MM.1S (cell line): ENCODE measurements at regions not wholly inside any gene's neighbourhood (a gene's known extent, or its start where the extent isn't known, plus 50 kb on each side); places are given as distances from the start of the nearest gene placed in this dataset.

ENCODE experiments used
- DNase-seq: peaks from one replicate; pipeline ENCODE4 v3.0.0-alpha.2; 2015
- H2AFZ ChIP-seq: fragments of 300-600 bp; sonication (generic); 2 replicates; pipeline ENCODE4 v1.6.0; 2016; ENCODE audit warnings: antibody characterized with exemption, low read length
- H3F3A ChIP-seq: fragments of 300-600 bp; sonication (generic); 2 replicates; pipeline ENCODE4 v1.6.1; 2016; ENCODE audit warnings: mild to moderate bottlenecking, antibody characterized with exemption, low read length, moderate library complexity, mixed read lengths; ENCODE audit not compliant: insufficient read depth
- H3K27ac ChIP-seq: fragments of 300-600 bp; sonication (generic); 2 replicates; pipeline ENCODE4 v1.5.1; 2016; ENCODE audit warnings: mild to moderate bottlenecking, low read length
- H3K27me3 ChIP-seq: fragments of 300-600 bp; sonication (generic); replicated peaks from 2 replicates; pipeline ENCODE4 v1.6.0; 2016; ENCODE audit warnings: low read length; ENCODE audit not compliant: insufficient read depth
- H3K36me3 ChIP-seq: fragments of 300-600 bp; sonication (generic); replicated peaks from 2 replicates; pipeline ENCODE4 v1.6.1; 2016; ENCODE audit warnings: mild to moderate bottlenecking, low read length, mixed read lengths; ENCODE audit not compliant: insufficient read depth
- H3K4me1 ChIP-seq: fragments of 300-600 bp; sonication (generic); 2 replicates; pipeline ENCODE4 v1.6.1; 2016; ENCODE audit warnings: low read length, mixed read lengths
- H3K4me2 ChIP-seq: fragments of 300-600 bp; sonication (generic); 2 replicates; pipeline ENCODE4 v1.6.0; 2016; ENCODE audit warnings: low read depth, low read length
- H3K4me3 ChIP-seq: fragments of 300-600 bp; sonication (generic); 2 replicates; pipeline ENCODE4 v1.5.1; 2016; ENCODE audit warnings: low read length, mixed read lengths
- H3K79me2 ChIP-seq: fragments of 300-600 bp; sonication (generic); 2 replicates; pipeline ENCODE4 v1.6.1; 2016; ENCODE audit warnings: mixed run types, low read length, mixed read lengths
- H3K9ac ChIP-seq: fragments of 300-600 bp; sonication (generic); 2 replicates; pipeline ENCODE4 v1.6.1; 2016; ENCODE audit warnings: low read length, mixed read lengths
- H3K9me2 ChIP-seq: fragments of 300-600 bp; sonication (generic); replicated peaks from 2 replicates; pipeline ENCODE4 v1.6.1; 2016; ENCODE audit warnings: mild to moderate bottlenecking, low read length, mixed read lengths; ENCODE audit not compliant: insufficient read depth
- H3K9me3 ChIP-seq: fragments of 300-600 bp; sonication (generic); replicated peaks from 2 replicates; pipeline ENCODE4 v1.6.1; 2016; ENCODE audit warnings: mild to moderate bottlenecking, low read length, mixed read lengths; ENCODE audit not compliant: insufficient read depth
- H4K20me1 ChIP-seq: fragments of 300-600 bp; sonication (generic); 2 replicates; pipeline ENCODE4 v1.6.1; 2016; ENCODE audit warnings: mild to moderate bottlenecking, low read length, moderate library complexity, mixed read lengths; ENCODE audit not compliant: insufficient read depth
- EZH2 ChIP-seq: fragments of 300-600 bp; sonication (generic); optimal IDR thresholded peaks from 2 replicates; pipeline ENCODE3; 2017; ENCODE audit warnings: low read depth, mild to moderate bottlenecking, antibody characterized with exemption, low read length, mixed read lengths
- EZH2phosphoT487 ChIP-seq: fragments of 300-600 bp; sonication (generic); IDR thresholded peaks from 2 replicates; pipeline ENCODE4 v1.6.1; 2018; ENCODE audit warnings: antibody characterized with exemption, low read length
- TF ChIP-seq, protein P1 (sequence below): fragments of 300-600 bp; sonication (generic); IDR thresholded peaks from 2 replicates; pipeline ENCODE4 v1.5.1; 2016; ENCODE audit warnings: antibody characterized with exemption, low read length, mixed read lengths

DNA sequence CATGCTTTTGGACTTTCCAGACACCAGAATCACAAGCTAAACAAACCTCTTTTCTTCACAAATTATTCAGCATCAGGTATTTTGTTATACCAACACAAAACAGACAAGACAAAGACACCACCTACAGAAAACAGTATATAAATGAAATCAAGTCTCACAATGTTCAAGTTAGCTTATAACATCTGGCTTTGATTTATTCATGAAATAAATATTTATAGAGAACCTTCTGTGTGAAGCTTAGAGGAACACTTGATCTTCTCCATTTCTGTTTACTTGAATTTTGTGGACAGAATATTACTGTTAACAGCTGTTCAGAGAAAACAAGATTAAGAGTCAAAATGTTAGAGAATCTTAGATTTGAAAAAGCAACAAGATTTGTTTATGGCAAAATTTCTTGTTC is 137.4 kb upstream of the PRR16 start:
- Histone ChIP-seq H3K36me3 (no peaks in the 10 kb centered on the region), H3K9me2 (no peaks in the 10 kb centered on the region), H3K9ac (no peak overlapping the region), H3K27me3 (no peaks in the 10 kb centered on the region), H3K27ac (no peak overlapping the region), H2AFZ (no peak overlapping the region), H3F3A (no peaks in the 10 kb centered on the region), H3K4me2 (no peak overlapping the region), H3K4me3 (no peak overlapping the region), H4K20me1 (no peaks in the 10 kb centered on the region), H3K9me3 (no peaks in the 10 kb centered on the region), H3K79me2 (no peaks in the 10 kb centered on the region), H3K4me1 (no peaks in the 10 kb centered on the region)
- no peak for DNase-seq
- TF ChIP-seq, protein P1, sequence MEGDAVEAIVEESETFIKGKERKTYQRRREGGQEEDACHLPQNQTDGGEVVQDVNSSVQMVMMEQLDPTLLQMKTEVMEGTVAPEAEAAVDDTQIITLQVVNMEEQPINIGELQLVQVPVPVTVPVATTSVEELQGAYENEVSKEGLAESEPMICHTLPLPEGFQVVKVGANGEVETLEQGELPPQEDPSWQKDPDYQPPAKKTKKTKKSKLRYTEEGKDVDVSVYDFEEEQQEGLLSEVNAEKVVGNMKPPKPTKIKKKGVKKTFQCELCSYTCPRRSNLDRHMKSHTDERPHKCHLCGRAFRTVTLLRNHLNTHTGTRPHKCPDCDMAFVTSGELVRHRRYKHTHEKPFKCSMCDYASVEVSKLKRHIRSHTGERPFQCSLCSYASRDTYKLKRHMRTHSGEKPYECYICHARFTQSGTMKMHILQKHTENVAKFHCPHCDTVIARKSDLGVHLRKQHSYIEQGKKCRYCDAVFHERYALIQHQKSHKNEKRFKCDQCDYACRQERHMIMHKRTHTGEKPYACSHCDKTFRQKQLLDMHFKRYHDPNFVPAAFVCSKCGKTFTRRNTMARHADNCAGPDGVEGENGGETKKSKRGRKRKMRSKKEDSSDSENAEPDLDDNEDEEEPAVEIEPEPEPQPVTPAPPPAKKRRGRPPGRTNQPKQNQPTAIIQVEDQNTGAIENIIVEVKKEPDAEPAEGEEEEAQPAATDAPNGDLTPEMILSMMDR, result no peak
- TF ChIP-seq EZH2phosphoT487, result no peak
- no peak for TF ChIP-seq EZH2

DNA sequence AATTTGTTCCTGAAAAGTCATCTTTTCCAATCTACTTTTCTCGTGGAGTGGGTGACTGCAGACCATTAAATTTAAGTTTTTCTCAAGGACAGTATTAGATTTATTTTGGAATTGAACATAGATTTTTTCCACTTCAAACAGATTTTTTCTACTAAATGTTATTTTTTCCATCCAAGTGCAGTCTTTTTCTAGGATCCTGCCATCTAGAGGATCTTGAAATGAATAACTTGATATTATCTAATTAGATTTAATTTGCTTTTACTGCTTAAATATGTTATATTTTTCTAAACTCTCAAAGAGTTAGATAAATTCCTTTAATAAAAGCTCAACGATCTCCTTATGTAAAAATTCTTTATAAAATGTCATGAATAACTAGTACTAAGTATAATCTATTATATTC is 136.9 kb upstream of the PRR16 start:
- H4K20me1 ChIP-seq, result no peaks in the 10 kb centered on the region
- H3K79me2 ChIP-seq, result no peaks in the 10 kb centered on the region
- no peaks in the 10 kb centered on the region for H3K4me1 ChIP-seq
- no peak for DNase-seq
- H3F3A ChIP-seq, result no peaks in the 10 kb centered on the region
- no peak overlapping the region for H3K4me2 ChIP-seq
- no peaks in the 10 kb centered on the region for H3K27me3 ChIP-seq
- H3K27ac ChIP-seq, result no peak overlapping the region
- no peaks in the 10 kb centered on the region for H3K36me3 ChIP-seq
- H2AFZ ChIP-seq, result no peak overlapping the region
- H3K9ac ChIP-seq, result no peak overlapping the region
- no peak overlapping the region for H3K4me3 ChIP-seq
- TF ChIP-seq EZH2, result no peak
- TF ChIP-seq, protein P1, result no peak
- no peak for TF ChIP-seq EZH2phosphoT487
- no peaks in the 10 kb centered on the region for H3K9me3 ChIP-seq
- no peaks in the 10 kb centered on the region for H3K9me2 ChIP-seq

DNA sequence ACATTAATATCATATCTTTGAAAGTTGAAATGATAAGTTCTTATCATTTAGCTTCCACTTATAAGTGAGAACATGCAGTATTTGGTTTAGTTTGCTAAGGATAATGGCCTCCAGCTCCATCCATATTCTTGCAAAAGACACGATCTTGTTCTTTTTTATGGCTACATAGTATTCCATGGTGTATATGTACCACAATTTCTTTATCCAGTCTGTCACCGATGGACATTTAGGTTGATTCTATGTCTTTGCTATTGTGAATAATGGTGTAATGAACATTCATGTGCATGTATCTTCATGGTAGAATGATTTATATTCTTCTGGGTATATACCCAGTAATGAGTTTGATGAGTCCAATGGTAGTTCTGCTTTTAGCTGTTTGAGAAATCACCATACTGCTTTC is 135.0 kb upstream of the PRR16 start:
- Histone ChIP-seq H2AFZ (no peak overlapping the region), H3K36me3 (no peaks in the 10 kb centered on the region), H3K9me2 (no peaks in the 10 kb centered on the region), H3K4me3 (no peak overlapping the region), H3K79me2 (no peaks in the 10 kb centered on the region), H3K9me3 (no peaks in the 10 kb centered on the region), H3K4me2 (no peak overlapping the region), H3K9ac (no peak overlapping the region), H3K27ac (no peak overlapping the region), H3K4me1 (no peaks in the 10 kb centered on the region), H4K20me1 (no peaks in the 10 kb centered on the region), H3K27me3 (no peaks in the 10 kb centered on the region), H3F3A (no peaks in the 10 kb centered on the region)
- TF ChIP-seq EZH2, result no peak
- TF ChIP-seq, protein P1, result no peak
- no peak for TF ChIP-seq EZH2phosphoT487
- DNase-seq, result no peak
